ENCODE measurements at regions not wholly inside any gene's neighbourhood (a gene's known extent, or its start where the extent isn't known, plus 50 kb on each side); places are given as distances from the start of the nearest gene placed in this dataset.

- TF ChIP-seq CTCF (IDR thresholded peaks at IDR 0.05; ENCODE audit: unreplicated experiment): no peak
- DNase-seq: no peak
- CTCF ChIA-PET: no interaction called here
- Mint-ChIP-seq H3K9me3 (ENCODE audit: low read depth, unreplicated experiment) (peaks cover 6% of the 10 kb centered on the region), H3K27ac (ENCODE audit: unreplicated experiment) (no peak overlapping the region), H3K4me1 (ENCODE audit: low read depth, unreplicated experiment) (peaks cover 5% of the 10 kb centered on the region), H3K4me3 (ENCODE audit: low read depth, unreplicated experiment) (no peak overlapping the region), H3K27me3 (ENCODE audit: unreplicated experiment) (peaks cover 49% of the 10 kb centered on the region), H3K36me3 (ENCODE audit: insufficient read depth, unreplicated experiment) (no peaks in the 10 kb centered on the region)
- intact Hi-C loops (cut with micrococcal nuclease; ENCODE audit: unreplicated experiment): no loop called here
- BruUV-seq (replicated peaks): no TSS peak
Observed at GRCh38 chr1:229793488-229793887, 167.4 kb downstream of the URB2 start.

DNA sequence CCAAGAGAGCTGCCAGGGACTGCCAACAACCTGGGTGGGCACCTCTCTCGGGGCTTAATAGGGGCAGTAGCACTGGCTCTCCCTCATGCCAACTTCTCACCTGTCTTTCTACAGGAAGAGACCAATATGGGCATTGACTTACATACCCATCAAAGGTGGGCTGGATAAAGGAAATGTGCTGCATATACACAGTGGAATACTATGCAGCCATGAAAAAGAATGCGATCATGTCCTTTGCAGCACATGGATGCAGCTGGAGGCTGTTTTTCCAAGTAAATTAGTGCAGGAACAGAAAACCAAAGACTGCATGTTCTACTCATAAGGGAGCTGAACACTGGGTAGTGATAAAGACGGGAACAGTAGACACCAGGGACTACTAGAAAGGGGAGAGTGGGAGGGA lies 172.5 kb downstream of the URB2 start:
- Mint-ChIP-seq H3K9me3 (ENCODE audit: low read depth, unreplicated experiment) (no peaks in the 10 kb centered on the region), H3K4me3 (ENCODE audit: low read depth, unreplicated experiment) (no peak overlapping the region), H3K27ac (ENCODE audit: unreplicated experiment) (no peak overlapping the region), H3K36me3 (ENCODE audit: insufficient read depth, unreplicated experiment) (peaks cover 1% of the 10 kb centered on the region), H3K4me1 (ENCODE audit: low read depth, unreplicated experiment) (peaks cover 11% of the 10 kb centered on the region), H3K27me3 (ENCODE audit: unreplicated experiment) (peaks cover 51% of the 10 kb centered on the region)
- no TSS peak for BruUV-seq (replicated peaks)
- intact Hi-C loops (cut with micrococcal nuclease; ENCODE audit: unreplicated experiment): no loop called here
- no peak for DNase-seq
- TF ChIP-seq CTCF (IDR thresholded peaks at IDR 0.05; ENCODE audit: unreplicated experiment): no peak
- CTCF ChIA-PET: no interaction called here

- Mint-ChIP-seq H3K9me3 (ENCODE audit: low read depth, unreplicated experiment) (no peaks in the 10 kb centered on the region), H3K36me3 (ENCODE audit: insufficient read depth, unreplicated experiment) (peaks cover 7% of the 10 kb centered on the region), H3K4me3 (ENCODE audit: low read depth, unreplicated experiment) (no peak overlapping the region), H3K4me1 (ENCODE audit: low read depth, unreplicated experiment) (peaks cover 12% of the 10 kb centered on the region), H3K27me3 (ENCODE audit: unreplicated experiment) (peaks cover 28% of the 10 kb centered on the region), H3K27ac (ENCODE audit: unreplicated experiment) (no peak overlapping the region)
- no peak for TF ChIP-seq CTCF (IDR thresholded peaks at IDR 0.05; ENCODE audit: unreplicated experiment)
- CTCF ChIA-PET: interaction anchor here (0.6 to 1.4 kb wide), 2 partner anchors 281 to 363 kb away, joined by 4 to 6 read pairs; no protein-coding TSS in a partner anchor
- no TSS peak for BruUV-seq (replicated peaks)
- intact Hi-C loops (cut with micrococcal nuclease; ENCODE audit: unreplicated experiment): loop anchor here (5.0 kb wide), 1 partner anchor 364 kb away; no protein-coding TSS in a partner anchor
- peak; percentile 50 for DNase-seq
Observed at GRCh38 chr1:229803626-229804217, 177.7 kb downstream of the URB2 start.

- TF ChIP-seq CTCF (IDR thresholded peaks at IDR 0.05; ENCODE audit: unreplicated experiment): no peak
- no peak overlapping the region for H3K4me3 Mint-ChIP-seq (ENCODE audit: low read depth, unreplicated experiment)
- H3K4me1 Mint-ChIP-seq (ENCODE audit: low read depth, unreplicated experiment): peaks cover 9% of the 10 kb centered on the region
- peaks cover 51% of the 10 kb centered on the region for H3K27me3 Mint-ChIP-seq (ENCODE audit: unreplicated experiment)
- intact Hi-C loops (cut with micrococcal nuclease; ENCODE audit: unreplicated experiment): no loop called here
- DNase-seq: no peak
- H3K27ac Mint-ChIP-seq (ENCODE audit: unreplicated experiment): no peak overlapping the region
- H3K36me3 Mint-ChIP-seq (ENCODE audit: insufficient read depth, unreplicated experiment): peaks cover 7% of the 10 kb centered on the region
- H3K9me3 Mint-ChIP-seq (ENCODE audit: low read depth, unreplicated experiment): peaks cover 15% of the 10 kb centered on the region
- no TSS peak for BruUV-seq (replicated peaks)
- CTCF ChIA-PET: no interaction called here
Observed at GRCh38 chr1:229808272-229808671, 182.2 kb downstream of the URB2 start.

Data from Calu3 (cell line).